GM23338 (cell line): ENCODE measurements at regions not wholly inside any gene's neighbourhood (a gene's known extent, or its start where the extent isn't known, plus 50 kb on each side); places are given as distances from the start of the nearest gene placed in this dataset.

Source experiments
- ATAC-seq: fragments of 200-7000 bp; cut with Tn5 transposase; 3 replicates; pipeline ENCODE4 v1.9.1; 2020
- DNase-seq: peaks from one replicate; pipeline ENCODE4 v3.0.0-alpha.2; 2015; ENCODE audit warnings: low spot score
- H2AFZ ChIP-seq: fragments of 200-600 bp; sonication (generic); 2 replicates; pipeline ENCODE4 v1.8.0; 2016; ENCODE audit warnings: antibody characterized with exemption, mild to moderate bottlenecking, moderate library complexity
- H3F3A ChIP-seq: fragments of 200-600 bp; sonication (generic); replicated peaks from 2 replicates; pipeline ENCODE4 v1.8.0; 2017; ENCODE audit warnings: antibody characterized with exemption, mixed run types, low read depth
- H3K27ac ChIP-seq: fragments of 200-600 bp; sonication (generic); 2 replicates; pipeline ENCODE4 v1.6.1; 2016; ENCODE audit warnings: low read depth
- H3K27me3 ChIP-seq: fragments of 200-600 bp; sonication (generic); 2 replicates; pipeline ENCODE4 v1.8.0; 2016; ENCODE audit warnings: mild to moderate bottlenecking, mixed run types, moderate library complexity; ENCODE audit not compliant: insufficient read depth
- H3K36me3 ChIP-seq: fragments of 200-600 bp; sonication (generic); 2 replicates; pipeline ENCODE4 v1.8.0; 2016; ENCODE audit warnings: mild to moderate bottlenecking; ENCODE audit not compliant: insufficient read depth
- H3K4me1 ChIP-seq: fragments of 200-600 bp; sonication (generic); 2 replicates; pipeline ENCODE4 v1.8.0; 2016; ENCODE audit warnings: mild to moderate bottlenecking, moderate library complexity; ENCODE audit not compliant: insufficient read depth
- H3K4me2 ChIP-seq: fragments of 200-600 bp; sonication (generic); 2 replicates; pipeline ENCODE4 v1.7.1; 2017; ENCODE audit warnings: mixed run types
- H3K4me3 ChIP-seq: fragments of 200-600 bp; sonication (generic); 2 replicates; pipeline ENCODE4 v1.6.1; 2016; ENCODE audit warnings: mixed run types
- H3K79me2 ChIP-seq: fragments of 200-600 bp; sonication (generic); replicated peaks from 2 replicates; pipeline ENCODE4 v1.8.0; 2017; ENCODE audit warnings: mild to moderate bottlenecking; ENCODE audit not compliant: insufficient read depth
- H3K9me2 ChIP-seq: fragments of 200-600 bp; sonication (generic); 2 replicates; pipeline ENCODE4 v1.8.0; 2017; ENCODE audit not compliant: insufficient read depth
- H4K20me1 ChIP-seq: fragments of 200-600 bp; sonication (generic); replicated peaks from 2 replicates; pipeline ENCODE4 v1.8.0; 2017; ENCODE audit warnings: mild to moderate bottlenecking; ENCODE audit not compliant: insufficient read depth
- H3K27ac Mint-ChIP-seq: 2 replicates; pipeline ENCODE4 v1.8.0; 2020; ENCODE audit warnings: inconsistent platforms, mild to moderate bottlenecking, moderate library complexity, mixed read lengths
- H3K27me3 Mint-ChIP-seq: 3 replicates; pipeline ENCODE4 v1.8.0; 2022; ENCODE audit warnings: low read depth, mild to moderate bottlenecking, moderate library complexity, mixed read lengths, inconsistent platforms; ENCODE audit not compliant: insufficient read depth, poor library complexity
- H3K36me3 Mint-ChIP-seq: 3 replicates; pipeline ENCODE4 v1.8.0; 2021; ENCODE audit warnings: low read depth, mild to moderate bottlenecking, inconsistent platforms, moderate library complexity, mixed read lengths
- H3K4me1 Mint-ChIP-seq: 3 replicates; pipeline ENCODE4 v1.8.0; 2020; ENCODE audit warnings: mild to moderate bottlenecking, inconsistent platforms, mixed read lengths
- H3K4me3 Mint-ChIP-seq: 3 replicates; pipeline ENCODE4 v1.8.0; 2021; ENCODE audit warnings: moderate library complexity, mild to moderate bottlenecking, inconsistent platforms, mixed read lengths
- H3K9me3 Mint-ChIP-seq: 3 replicates; pipeline ENCODE4 v1.8.0; 2020; ENCODE audit warnings: moderate library complexity, mild to moderate bottlenecking, inconsistent platforms, mixed read lengths
- CREB1 ChIP-seq: fragments of 250-450 bp; sonication (Bioruptor Pico); IDR thresholded peaks from 2 replicates; pipeline ENCODE4 v1.5.0; 2020; ENCODE audit warnings: low read depth, mild to moderate bottlenecking, moderate library complexity
- EZH2 ChIP-seq: fragments of 200-600 bp; sonication (generic); IDR thresholded peaks from one replicate; pipeline ENCODE4 v1.8.0; 2017; ENCODE audit warnings: antibody characterized with exemption, mild to moderate bottlenecking, low read depth; ENCODE audit not compliant: unreplicated experiment
- EZH2phosphoT487 ChIP-seq: fragments of 200-600 bp; sonication (generic); IDR thresholded peaks from one replicate; pipeline ENCODE4 v1.8.1; 2018; ENCODE audit warnings: antibody characterized with exemption; ENCODE audit not compliant: unreplicated experiment
- JUNB ChIP-seq: IDR thresholded peaks from one replicate; pipeline ENCODE4 v1.6.1; 2016; ENCODE audit warnings: antibody characterized with exemption; ENCODE audit not compliant: unreplicated experiment
- NANOG ChIP-seq: IDR thresholded peaks from 2 replicates; pipeline ENCODE4 v1.6.1; 2016; ENCODE audit warnings: antibody characterized with exemption, borderline replicate concordance
- POLR2AphosphoS5 ChIP-seq: IDR thresholded peaks from 2 replicates; pipeline ENCODE4 v1.6.1; 2016; ENCODE audit warnings: antibody characterized with exemption, low read depth
- STAT1 ChIP-seq: IDR thresholded peaks from one replicate; pipeline ENCODE4 v1.6.1; 2016; ENCODE audit warnings: antibody characterized with exemption; ENCODE audit not compliant: unreplicated experiment
- ZNF114 ChIP-seq: fragments of 250-450 bp; sonication (Bioruptor Pico); IDR thresholded peaks from 2 replicates; pipeline ENCODE4 v1.5.0; 2020; ENCODE audit warnings: mild to moderate bottlenecking, moderate library complexity
- ZNF331 ChIP-seq: fragments of 250-450 bp; sonication (Bioruptor Pico); IDR thresholded peaks from 2 replicates; pipeline ENCODE4 v1.5.0; 2020; ENCODE audit warnings: low read depth, mild to moderate bottlenecking, moderate library complexity
- TF ChIP-seq, protein P1 (sequence below): IDR thresholded peaks from 2 replicates; pipeline ENCODE4 v1.6.1; 2016; ENCODE audit warnings: antibody characterized with exemption
- TF ChIP-seq, protein P2 (sequence below), 2 experiments: fragments of 200-600 bp in 1 of 2; sonication (generic) in 1 of 2; conservative IDR thresholded peaks; 2 replicates each; pipeline versions ENCODE4 v1.5.1 to v1.6.1; 2016 to 2017; ENCODE audit warnings: antibody characterized with exemption in 2 of 2, low read depth in 2 of 2, mild to moderate bottlenecking in 2 of 2, moderate library complexity in 1 of 2

DNA sequence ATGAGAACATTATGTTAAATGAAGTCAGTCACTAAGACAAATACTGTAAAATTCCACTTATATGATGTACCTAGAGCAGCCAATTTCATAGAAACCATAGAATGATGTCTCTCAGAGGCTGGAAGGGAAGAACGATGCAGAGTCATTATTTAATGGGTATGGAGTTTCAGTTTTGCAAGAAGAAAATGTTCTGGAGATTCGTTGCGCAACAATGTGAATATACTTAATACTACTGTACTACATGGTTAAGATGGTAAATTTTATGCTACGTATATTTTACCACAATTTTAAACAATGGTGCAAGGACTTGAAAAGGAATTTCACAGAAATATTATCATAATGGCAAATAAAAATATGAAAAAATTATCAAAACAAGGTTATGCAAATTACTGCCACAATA, 972.6 kb downstream of the KCNMA1 start:
- Histone ChIP-seq H3K79me2 (no peaks in the 10 kb centered on the region), H3K4me2 (no peak overlapping the region), H3K4me1 (no peaks in the 10 kb centered on the region), H2AFZ (no peak overlapping the region), H3F3A (no peaks in the 10 kb centered on the region), H3K27ac (no peak overlapping the region), H3K36me3 (no peaks in the 10 kb centered on the region), H4K20me1 (no peaks in the 10 kb centered on the region), H3K4me3 (no peak overlapping the region), H3K9me2 (no peaks in the 10 kb centered on the region), H3K27me3 (no peaks in the 10 kb centered on the region)
- H3K27ac Mint-ChIP-seq: no peak overlapping the region
- H3K4me1 Mint-ChIP-seq: no peaks in the 10 kb centered on the region
- TF ChIP-seq JUNB (no peak), ZNF114 (CRISPR knock-in tag) (no peak), STAT1 (no peak), POLR2AphosphoS5 (no peak), CREB1 (CRISPR knock-in tag) (no peak), EZH2phosphoT487 (no peak), EZH2 (no peak)
- TF ChIP-seq, protein P1, sequence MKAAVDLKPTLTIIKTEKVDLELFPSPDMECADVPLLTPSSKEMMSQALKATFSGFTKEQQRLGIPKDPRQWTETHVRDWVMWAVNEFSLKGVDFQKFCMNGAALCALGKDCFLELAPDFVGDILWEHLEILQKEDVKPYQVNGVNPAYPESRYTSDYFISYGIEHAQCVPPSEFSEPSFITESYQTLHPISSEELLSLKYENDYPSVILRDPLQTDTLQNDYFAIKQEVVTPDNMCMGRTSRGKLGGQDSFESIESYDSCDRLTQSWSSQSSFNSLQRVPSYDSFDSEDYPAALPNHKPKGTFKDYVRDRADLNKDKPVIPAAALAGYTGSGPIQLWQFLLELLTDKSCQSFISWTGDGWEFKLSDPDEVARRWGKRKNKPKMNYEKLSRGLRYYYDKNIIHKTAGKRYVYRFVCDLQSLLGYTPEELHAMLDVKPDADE: no peak
- TF ChIP-seq, protein P2, sequence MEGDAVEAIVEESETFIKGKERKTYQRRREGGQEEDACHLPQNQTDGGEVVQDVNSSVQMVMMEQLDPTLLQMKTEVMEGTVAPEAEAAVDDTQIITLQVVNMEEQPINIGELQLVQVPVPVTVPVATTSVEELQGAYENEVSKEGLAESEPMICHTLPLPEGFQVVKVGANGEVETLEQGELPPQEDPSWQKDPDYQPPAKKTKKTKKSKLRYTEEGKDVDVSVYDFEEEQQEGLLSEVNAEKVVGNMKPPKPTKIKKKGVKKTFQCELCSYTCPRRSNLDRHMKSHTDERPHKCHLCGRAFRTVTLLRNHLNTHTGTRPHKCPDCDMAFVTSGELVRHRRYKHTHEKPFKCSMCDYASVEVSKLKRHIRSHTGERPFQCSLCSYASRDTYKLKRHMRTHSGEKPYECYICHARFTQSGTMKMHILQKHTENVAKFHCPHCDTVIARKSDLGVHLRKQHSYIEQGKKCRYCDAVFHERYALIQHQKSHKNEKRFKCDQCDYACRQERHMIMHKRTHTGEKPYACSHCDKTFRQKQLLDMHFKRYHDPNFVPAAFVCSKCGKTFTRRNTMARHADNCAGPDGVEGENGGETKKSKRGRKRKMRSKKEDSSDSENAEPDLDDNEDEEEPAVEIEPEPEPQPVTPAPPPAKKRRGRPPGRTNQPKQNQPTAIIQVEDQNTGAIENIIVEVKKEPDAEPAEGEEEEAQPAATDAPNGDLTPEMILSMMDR (conservative IDR thresholded peaks at IDR 0.05; ENCODE audit: low read depth in 2 of 2): no peak
- ATAC-seq (no peak), DNase-seq (no peak)
- no peaks in the 10 kb centered on the region; the same call in 2 of the 3 replicates for H3K9me3 Mint-ChIP-seq
- no peaks in the 10 kb centered on the region for H3K36me3 Mint-ChIP-seq
- no peak overlapping the region for H3K4me3 Mint-ChIP-seq
- H3K27me3 Mint-ChIP-seq: no peaks in the 10 kb centered on the region

DNA sequence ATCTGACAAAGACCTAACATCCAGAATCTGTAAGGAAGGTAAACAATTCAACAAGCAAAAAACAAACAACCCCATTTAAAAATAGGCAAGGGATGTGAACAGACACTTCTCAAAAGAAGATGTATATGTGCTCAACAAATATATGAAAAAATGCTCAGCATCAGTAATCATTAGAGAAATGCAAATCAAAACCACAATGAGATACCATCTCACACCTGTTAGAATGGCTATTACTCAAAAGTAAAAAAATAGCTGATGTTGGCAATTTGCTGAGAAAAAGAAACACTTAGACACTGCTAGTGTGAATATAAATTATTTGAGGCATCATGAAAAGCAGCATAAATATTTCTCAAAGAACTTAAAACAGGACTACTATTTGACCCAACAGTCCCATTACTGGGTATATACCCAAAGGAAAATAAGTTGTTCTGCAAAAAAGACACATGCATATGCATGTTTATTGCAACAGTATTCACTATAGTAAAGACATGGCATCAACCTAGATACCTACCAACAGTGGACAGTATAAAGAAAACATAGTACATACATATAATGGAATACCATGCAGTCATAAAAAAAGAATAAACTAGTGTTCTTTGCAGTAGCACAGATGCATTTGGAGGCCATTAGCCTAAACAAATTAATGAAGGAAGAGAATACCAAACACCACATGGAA, 980.1 kb downstream of the KCNMA1 start:
- H3K4me1 Mint-ChIP-seq: no peaks in the 10 kb centered on the region
- Histone ChIP-seq H3K4me1 (no peaks in the 10 kb centered on the region), H3K4me2 (no peak overlapping the region), H3K79me2 (no peaks in the 10 kb centered on the region), H2AFZ (no peak overlapping the region), H3K9me2 (no peaks in the 10 kb centered on the region), H3K27ac (no peak overlapping the region), H3K27me3 (no peaks in the 10 kb centered on the region), H3F3A (no peaks in the 10 kb centered on the region), H3K4me3 (no peak overlapping the region), H4K20me1 (no peaks in the 10 kb centered on the region), H3K36me3 (no peaks in the 10 kb centered on the region)
- no peak for ATAC-seq
- H3K4me3 Mint-ChIP-seq: no peak overlapping the region
- no peak overlapping the region for H3K27ac Mint-ChIP-seq
- H3K36me3 Mint-ChIP-seq: no peaks in the 10 kb centered on the region
- no peak for DNase-seq
- H3K27me3 Mint-ChIP-seq: peaks cover 2% of the 10 kb centered on the region
- TF ChIP-seq STAT1: no peak
- TF ChIP-seq, protein P1: no peak
- TF ChIP-seq, protein P2 (conservative IDR thresholded peaks at IDR 0.05; ENCODE audit: low read depth in 2 of 2): no peak
- no peak for TF ChIP-seq ZNF331 (CRISPR knock-in tag)
- TF ChIP-seq CREB1 (CRISPR knock-in tag): no peak
- no peak for TF ChIP-seq EZH2
- no peak for TF ChIP-seq NANOG
- no peak for TF ChIP-seq JUNB
- TF ChIP-seq POLR2AphosphoS5: no peak
- H3K9me3 Mint-ChIP-seq: no peaks in the 10 kb centered on the region; the same call in 2 of the 3 replicates
